ENCODE measurements at regions not wholly inside any gene's neighbourhood (a gene's known extent, or its start where the extent isn't known, plus 50 kb on each side); places are given as distances from the start of the nearest gene placed in this dataset.

- CTCF ChIA-PET: no interaction called here
- intact Hi-C loops (cut with micrococcal nuclease): no loop called here
- TF ChIP-seq, protein P1, sequence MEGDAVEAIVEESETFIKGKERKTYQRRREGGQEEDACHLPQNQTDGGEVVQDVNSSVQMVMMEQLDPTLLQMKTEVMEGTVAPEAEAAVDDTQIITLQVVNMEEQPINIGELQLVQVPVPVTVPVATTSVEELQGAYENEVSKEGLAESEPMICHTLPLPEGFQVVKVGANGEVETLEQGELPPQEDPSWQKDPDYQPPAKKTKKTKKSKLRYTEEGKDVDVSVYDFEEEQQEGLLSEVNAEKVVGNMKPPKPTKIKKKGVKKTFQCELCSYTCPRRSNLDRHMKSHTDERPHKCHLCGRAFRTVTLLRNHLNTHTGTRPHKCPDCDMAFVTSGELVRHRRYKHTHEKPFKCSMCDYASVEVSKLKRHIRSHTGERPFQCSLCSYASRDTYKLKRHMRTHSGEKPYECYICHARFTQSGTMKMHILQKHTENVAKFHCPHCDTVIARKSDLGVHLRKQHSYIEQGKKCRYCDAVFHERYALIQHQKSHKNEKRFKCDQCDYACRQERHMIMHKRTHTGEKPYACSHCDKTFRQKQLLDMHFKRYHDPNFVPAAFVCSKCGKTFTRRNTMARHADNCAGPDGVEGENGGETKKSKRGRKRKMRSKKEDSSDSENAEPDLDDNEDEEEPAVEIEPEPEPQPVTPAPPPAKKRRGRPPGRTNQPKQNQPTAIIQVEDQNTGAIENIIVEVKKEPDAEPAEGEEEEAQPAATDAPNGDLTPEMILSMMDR (IDR thresholded peaks at IDR 0.05): no peak
- H3K27ac Mint-ChIP-seq: no peak overlapping the region
- no peaks in the 10 kb centered on the region for H3K27me3 Mint-ChIP-seq
- DNase-seq: no peak
- H3K4me3 Mint-ChIP-seq: no peak overlapping the region
- POLR2A ChIA-PET: interaction anchor here (0.6 kb wide), 1 partner anchor 131 kb away, joined by 3 read pairs; no protein-coding TSS in a partner anchor
- no peak for ATAC-seq
- no peaks in the 10 kb centered on the region for H3K36me3 Mint-ChIP-seq (ENCODE audit: low read depth)
- peaks cover 12% of the 10 kb centered on the region for H3K4me1 Mint-ChIP-seq (ENCODE audit: low read depth)
- H3K9me3 Mint-ChIP-seq: no peaks in the 10 kb centered on the region
Observed at GRCh38 chr3:27796365-27796875, 74.3 kb upstream of the EOMES start.

DNA sequence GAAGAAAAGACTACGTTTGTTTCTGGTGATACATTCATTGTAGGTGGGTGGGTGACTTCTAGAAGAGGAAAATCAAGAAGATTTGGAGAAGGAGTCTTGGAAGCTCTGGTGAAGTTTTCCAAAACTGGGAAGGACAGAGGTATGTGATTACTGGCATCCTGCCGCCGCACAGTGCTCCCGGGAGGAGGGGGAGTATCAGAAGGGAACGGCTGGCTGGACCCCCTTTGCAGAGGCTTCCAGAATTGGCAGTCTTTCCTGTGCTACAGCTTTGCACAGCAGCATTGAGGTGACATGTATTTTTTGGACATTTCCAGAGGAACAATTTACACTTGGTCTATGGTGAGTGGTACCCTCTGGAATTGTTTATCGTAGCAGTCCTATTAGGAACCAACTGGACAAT lies 75.7 kb upstream of the EOMES start:
- Mint-ChIP-seq H3K27me3 (no peaks in the 10 kb centered on the region), H3K27ac (no peak overlapping the region), H3K4me1 (ENCODE audit: low read depth) (peaks cover 11% of the 10 kb centered on the region), H3K36me3 (ENCODE audit: low read depth) (no peaks in the 10 kb centered on the region), H3K9me3 (no peaks in the 10 kb centered on the region), H3K4me3 (no peak overlapping the region)
- ChIA-PET CTCF (no interaction called here), POLR2A (no interaction called here)
- DNase-seq (no peak), ATAC-seq (no peak)
- TF ChIP-seq, protein P1 (IDR thresholded peaks at IDR 0.05): no peak
- intact Hi-C loops (cut with micrococcal nuclease): no loop called here

GRCh38 chr3:27800261-27800660 lies 78.1 kb upstream of the EOMES start:
- Mint-ChIP-seq H3K36me3 (ENCODE audit: low read depth) (no peaks in the 10 kb centered on the region), H3K4me3 (no peak overlapping the region), H3K27me3 (no peaks in the 10 kb centered on the region), H3K4me1 (ENCODE audit: low read depth) (peaks cover 18% of the 10 kb centered on the region), H3K9me3 (no peaks in the 10 kb centered on the region), H3K27ac (no peak overlapping the region)
- TF ChIP-seq, protein P1 (IDR thresholded peaks at IDR 0.05): no peak
- ChIA-PET CTCF (no interaction called here), POLR2A (interaction anchor here (0.6 kb wide), 1 partner anchor 174 kb away, joined by 3 read pairs; no protein-coding TSS in a partner anchor)
- ATAC-seq: peak; percentile 82
- intact Hi-C loops (cut with micrococcal nuclease): no loop called here
- peak; percentile 46 for DNase-seq

GRCh38 chr3:27802425-27802824 lies 80.3 kb upstream of the EOMES start:
- ATAC-seq: no peak
- DNase-seq: no peak
- ChIA-PET CTCF (interaction anchor here (2.4 kb wide), 1 partner anchor 24 kb away, joined by 7 read pairs; no protein-coding TSS in a partner anchor), POLR2A (no interaction called here)
- TF ChIP-seq, protein P1 (IDR thresholded peaks at IDR 0.05): no peak
- intact Hi-C loops (cut with micrococcal nuclease): no loop called here
- H3K4me1 Mint-ChIP-seq (ENCODE audit: low read depth): peaks cover 21% of the 10 kb centered on the region
- H3K36me3 Mint-ChIP-seq (ENCODE audit: low read depth): no peaks in the 10 kb centered on the region
- H3K9me3 Mint-ChIP-seq: no peaks in the 10 kb centered on the region
- H3K27ac Mint-ChIP-seq: no peak overlapping the region
- no peaks in the 10 kb centered on the region for H3K27me3 Mint-ChIP-seq
- no peak overlapping the region for H3K4me3 Mint-ChIP-seq

- Mint-ChIP-seq H3K9me3 (no peaks in the 10 kb centered on the region), H3K27me3 (no peaks in the 10 kb centered on the region), H3K27ac (no peak overlapping the region), H3K36me3 (ENCODE audit: low read depth) (no peaks in the 10 kb centered on the region), H3K4me1 (ENCODE audit: low read depth) (peaks cover 21% of the 10 kb centered on the region), H3K4me3 (no peak overlapping the region)
- intact Hi-C loops (cut with micrococcal nuclease): no loop called here
- ATAC-seq (peak; percentile 47), DNase-seq (no peak)
- POLR2A ChIA-PET: no interaction called here
- TF ChIP-seq, protein P1 (IDR thresholded peaks at IDR 0.05): no peak
- CTCF ChIA-PET: interaction anchor here (0.9 to 2.4 kb wide), 2 partner anchors 9 to 23 kb away, joined by 3 to 7 read pairs; no protein-coding TSS in a partner anchor
Observed at GRCh38 chr3:27802849-27803248, 80.7 kb upstream of the EOMES start.
